Daoy (cell line): ENCODE measurements at regions not wholly inside any gene's neighbourhood (a gene's known extent, or its start where the extent isn't known, plus 50 kb on each side); places are given as distances from the start of the nearest gene placed in this dataset.
"Not testable (repeated sequence)": the region's sequence is repeated elsewhere in the genome, so short reads cannot be mapped to it uniquely, and the experiment has no call there.

Experiments
- DNase-seq: peaks from one replicate; pipeline ENCODE4 v3.0.0-alpha.2; 2015; ENCODE audit warnings: low read depth

GRCh38 chr10:124150189-124150806, 56.9 kb upstream of the CHST15 start:
- no peak for DNase-seq

DNA sequence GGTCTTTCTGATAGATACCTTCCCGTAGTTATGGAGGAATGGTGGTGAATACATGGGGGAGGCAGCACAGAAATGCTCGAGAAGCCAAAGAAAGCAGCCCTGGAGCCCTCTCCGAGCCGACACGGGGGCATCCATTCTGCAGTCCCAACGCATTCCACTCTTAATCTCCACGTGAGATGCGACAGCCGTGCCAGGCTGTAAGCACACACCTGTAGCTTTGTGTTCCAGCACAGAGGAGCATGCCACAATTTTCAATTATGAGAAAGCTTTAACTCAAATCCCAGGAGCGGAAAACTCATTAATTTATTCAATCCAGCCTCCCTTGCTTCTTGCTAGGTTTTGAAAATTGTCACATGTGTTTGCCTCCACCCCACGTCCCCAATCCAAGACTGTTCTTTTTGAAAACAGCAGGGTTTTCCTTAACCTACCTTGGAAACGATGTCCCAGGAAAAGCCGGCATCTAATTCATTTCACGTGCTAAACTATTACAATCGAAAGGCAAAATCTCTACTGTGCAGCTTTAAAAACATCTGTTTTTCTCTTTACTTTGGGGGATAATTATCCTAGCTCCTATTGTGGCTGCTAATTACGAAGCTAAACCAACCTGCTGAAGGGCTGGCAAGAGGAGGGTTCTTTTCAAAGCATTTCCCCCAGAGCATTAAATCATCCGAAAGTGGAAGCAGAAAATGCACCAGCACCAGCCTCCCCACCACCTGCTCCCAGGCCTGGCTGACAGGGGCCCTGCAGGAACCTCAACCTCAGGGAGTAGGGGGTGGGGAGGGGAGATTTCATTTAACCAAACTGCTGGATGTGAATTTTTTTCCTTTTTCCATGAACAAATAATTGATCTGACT, 56.0 kb upstream of the CHST15 start:
- no peak for DNase-seq

- DNase-seq = not testable (repeated sequence)
Observed at GRCh38 chr10:124148509-124149188, 55.3 kb upstream of the CHST15 start.

GRCh38 chr10:124146483-124146882, 53.1 kb upstream of the CHST15 start:
- no peak for DNase-seq

DNA sequence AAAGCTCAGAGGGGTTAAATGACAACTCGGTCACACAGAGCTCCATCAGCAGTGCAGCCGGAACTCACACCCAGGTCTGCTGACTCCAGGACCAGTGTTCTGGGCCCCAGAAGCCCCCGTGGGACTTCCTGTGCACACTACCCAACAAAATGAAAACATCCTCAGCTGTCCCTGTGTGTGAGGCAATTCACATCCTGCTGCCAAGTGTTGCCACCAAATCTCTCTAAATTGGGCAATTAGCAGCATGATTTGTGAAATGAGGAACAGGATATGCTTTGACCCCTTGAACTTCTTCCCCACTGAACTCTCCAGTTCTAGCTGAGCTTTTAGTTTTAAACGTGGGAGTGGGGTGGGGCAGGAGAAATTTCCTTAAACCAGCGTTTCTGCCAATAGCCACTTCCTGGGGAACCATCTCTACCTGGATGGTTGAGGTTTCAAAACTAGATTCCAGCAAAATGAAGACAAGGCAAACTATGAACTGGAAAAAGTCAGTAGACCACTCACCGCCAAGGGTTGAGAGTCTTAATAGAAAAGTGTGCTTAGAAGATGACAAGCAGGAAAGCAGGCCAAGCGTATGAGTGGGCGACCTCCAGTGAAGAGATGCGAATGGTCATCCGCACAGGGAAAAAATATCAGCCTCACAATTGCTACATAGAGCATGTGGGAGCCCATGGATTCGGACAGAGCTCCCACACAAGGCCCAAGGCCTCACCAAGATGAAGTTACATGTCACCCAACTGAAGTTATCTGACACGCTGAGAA, 51.9 kb upstream of the CHST15 start:
- DNase-seq = no peak

DNA sequence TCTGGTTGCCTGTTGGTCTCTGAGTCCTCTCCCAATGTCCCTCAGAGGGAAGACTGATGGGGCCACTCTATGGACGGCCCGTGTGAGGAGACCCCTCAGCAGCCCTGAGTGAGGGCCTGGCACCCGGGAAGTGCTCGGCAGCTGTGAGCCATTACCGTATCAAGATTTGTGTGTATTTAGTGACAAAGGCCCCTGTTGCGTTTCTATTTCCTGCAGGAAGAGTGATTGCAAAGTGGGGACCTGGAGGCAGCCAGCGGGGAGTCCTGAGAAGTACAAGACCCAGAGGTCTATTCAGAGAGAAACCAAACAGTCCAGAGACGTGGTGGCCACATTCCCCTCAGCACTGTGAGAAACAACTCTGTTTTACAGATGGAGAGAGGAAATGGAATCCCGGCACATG, 51.1 kb upstream of the CHST15 start:
- no peak for DNase-seq

GRCh38 chr10:124143721-124144120, 50.3 kb upstream of the CHST15 start:
- no peak for DNase-seq
